ENCODE measurements at regions not wholly inside any gene's neighbourhood (a gene's known extent, or its start where the extent isn't known, plus 50 kb on each side); places are given as distances from the start of the nearest gene placed in this dataset.

GRCh38 chr4:83862471-83862870, 326.6 kb downstream of the GPAT3 start:
- H4K20me1 ChIP-seq (replicated peaks; ENCODE audit: insufficient read depth) = no peaks in the 10 kb centered on the region
- Mint-ChIP-seq H3K4me3 (no peak overlapping the region), H3K27ac (no peak overlapping the region), H3K9me3 (no peaks in the 10 kb centered on the region), H3K36me3 (ENCODE audit: low read depth) (no peaks in the 10 kb centered on the region), H3K4me1 (peaks cover 23% of the 10 kb centered on the region; the same call in 2 of the 3 replicates), H3K27me3 (ENCODE audit: insufficient read depth, low read depth, poor library complexity) (no peaks in the 10 kb centered on the region)
- H3F3A ChIP-seq (replicated peaks; ENCODE audit: low read depth) = no peaks in the 10 kb centered on the region
- H3K9me2 ChIP-seq (ENCODE audit: insufficient read depth) = no peaks in the 10 kb centered on the region
- no peaks in the 10 kb centered on the region for H3K79me2 ChIP-seq (replicated peaks; ENCODE audit: insufficient read depth)
- no peaks in the 10 kb centered on the region for H3K27me3 ChIP-seq (ENCODE audit: insufficient read depth)
- H3K27ac ChIP-seq (ENCODE audit: low read depth) = no peak overlapping the region
- no peaks in the 10 kb centered on the region for H3K36me3 ChIP-seq (ENCODE audit: insufficient read depth)
- no peak overlapping the region for H2AFZ ChIP-seq
- TF ChIP-seq, protein P1, sequence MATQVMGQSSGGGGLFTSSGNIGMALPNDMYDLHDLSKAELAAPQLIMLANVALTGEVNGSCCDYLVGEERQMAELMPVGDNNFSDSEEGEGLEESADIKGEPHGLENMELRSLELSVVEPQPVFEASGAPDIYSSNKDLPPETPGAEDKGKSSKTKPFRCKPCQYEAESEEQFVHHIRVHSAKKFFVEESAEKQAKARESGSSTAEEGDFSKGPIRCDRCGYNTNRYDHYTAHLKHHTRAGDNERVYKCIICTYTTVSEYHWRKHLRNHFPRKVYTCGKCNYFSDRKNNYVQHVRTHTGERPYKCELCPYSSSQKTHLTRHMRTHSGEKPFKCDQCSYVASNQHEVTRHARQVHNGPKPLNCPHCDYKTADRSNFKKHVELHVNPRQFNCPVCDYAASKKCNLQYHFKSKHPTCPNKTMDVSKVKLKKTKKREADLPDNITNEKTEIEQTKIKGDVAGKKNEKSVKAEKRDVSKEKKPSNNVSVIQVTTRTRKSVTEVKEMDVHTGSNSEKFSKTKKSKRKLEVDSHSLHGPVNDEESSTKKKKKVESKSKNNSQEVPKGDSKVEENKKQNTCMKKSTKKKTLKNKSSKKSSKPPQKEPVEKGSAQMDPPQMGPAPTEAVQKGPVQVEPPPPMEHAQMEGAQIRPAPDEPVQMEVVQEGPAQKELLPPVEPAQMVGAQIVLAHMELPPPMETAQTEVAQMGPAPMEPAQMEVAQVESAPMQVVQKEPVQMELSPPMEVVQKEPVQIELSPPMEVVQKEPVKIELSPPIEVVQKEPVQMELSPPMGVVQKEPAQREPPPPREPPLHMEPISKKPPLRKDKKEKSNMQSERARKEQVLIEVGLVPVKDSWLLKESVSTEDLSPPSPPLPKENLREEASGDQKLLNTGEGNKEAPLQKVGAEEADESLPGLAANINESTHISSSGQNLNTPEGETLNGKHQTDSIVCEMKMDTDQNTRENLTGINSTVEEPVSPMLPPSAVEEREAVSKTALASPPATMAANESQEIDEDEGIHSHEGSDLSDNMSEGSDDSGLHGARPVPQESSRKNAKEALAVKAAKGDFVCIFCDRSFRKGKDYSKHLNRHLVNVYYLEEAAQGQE (IDR thresholded peaks at IDR 0.05; ENCODE audit: unreplicated experiment) = no peak
- no peak for TF ChIP-seq EZH2 (IDR thresholded peaks at IDR 0.05; ENCODE audit: low read depth, unreplicated experiment)
- TF ChIP-seq JUNB (IDR thresholded peaks at IDR 0.05; ENCODE audit: unreplicated experiment) = no peak
- no peak for TF ChIP-seq EZH2phosphoT487 (IDR thresholded peaks at IDR 0.05; ENCODE audit: unreplicated experiment)
- TF ChIP-seq NANOG (IDR thresholded peaks at IDR 0.05; ENCODE audit: borderline replicate concordance) = no peak
- no peak for TF ChIP-seq CREB1 (CRISPR knock-in tag; IDR thresholded peaks at IDR 0.05; ENCODE audit: low read depth)
- TF ChIP-seq ZNF462 (CRISPR knock-in tag; IDR thresholded peaks at IDR 0.05) = no peak
- no peak for TF ChIP-seq ZNF331 (CRISPR knock-in tag; IDR thresholded peaks at IDR 0.05; ENCODE audit: low read depth)
- TF ChIP-seq, protein P2, sequence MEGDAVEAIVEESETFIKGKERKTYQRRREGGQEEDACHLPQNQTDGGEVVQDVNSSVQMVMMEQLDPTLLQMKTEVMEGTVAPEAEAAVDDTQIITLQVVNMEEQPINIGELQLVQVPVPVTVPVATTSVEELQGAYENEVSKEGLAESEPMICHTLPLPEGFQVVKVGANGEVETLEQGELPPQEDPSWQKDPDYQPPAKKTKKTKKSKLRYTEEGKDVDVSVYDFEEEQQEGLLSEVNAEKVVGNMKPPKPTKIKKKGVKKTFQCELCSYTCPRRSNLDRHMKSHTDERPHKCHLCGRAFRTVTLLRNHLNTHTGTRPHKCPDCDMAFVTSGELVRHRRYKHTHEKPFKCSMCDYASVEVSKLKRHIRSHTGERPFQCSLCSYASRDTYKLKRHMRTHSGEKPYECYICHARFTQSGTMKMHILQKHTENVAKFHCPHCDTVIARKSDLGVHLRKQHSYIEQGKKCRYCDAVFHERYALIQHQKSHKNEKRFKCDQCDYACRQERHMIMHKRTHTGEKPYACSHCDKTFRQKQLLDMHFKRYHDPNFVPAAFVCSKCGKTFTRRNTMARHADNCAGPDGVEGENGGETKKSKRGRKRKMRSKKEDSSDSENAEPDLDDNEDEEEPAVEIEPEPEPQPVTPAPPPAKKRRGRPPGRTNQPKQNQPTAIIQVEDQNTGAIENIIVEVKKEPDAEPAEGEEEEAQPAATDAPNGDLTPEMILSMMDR (conservative IDR thresholded peaks at IDR 0.05; ENCODE audit: low read depth in 2 of 2) = no peak
- no peak for TF ChIP-seq STAT1 (IDR thresholded peaks at IDR 0.05; ENCODE audit: unreplicated experiment)
- no peak for TF ChIP-seq POLR2AphosphoS5 (IDR thresholded peaks at IDR 0.05; ENCODE audit: low read depth)
- no peak for TF ChIP-seq ZNF114 (CRISPR knock-in tag; IDR thresholded peaks at IDR 0.05)
- TF ChIP-seq, protein P3, sequence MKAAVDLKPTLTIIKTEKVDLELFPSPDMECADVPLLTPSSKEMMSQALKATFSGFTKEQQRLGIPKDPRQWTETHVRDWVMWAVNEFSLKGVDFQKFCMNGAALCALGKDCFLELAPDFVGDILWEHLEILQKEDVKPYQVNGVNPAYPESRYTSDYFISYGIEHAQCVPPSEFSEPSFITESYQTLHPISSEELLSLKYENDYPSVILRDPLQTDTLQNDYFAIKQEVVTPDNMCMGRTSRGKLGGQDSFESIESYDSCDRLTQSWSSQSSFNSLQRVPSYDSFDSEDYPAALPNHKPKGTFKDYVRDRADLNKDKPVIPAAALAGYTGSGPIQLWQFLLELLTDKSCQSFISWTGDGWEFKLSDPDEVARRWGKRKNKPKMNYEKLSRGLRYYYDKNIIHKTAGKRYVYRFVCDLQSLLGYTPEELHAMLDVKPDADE (IDR thresholded peaks at IDR 0.05) = no peak
- no peak overlapping the region for H3K4me2 ChIP-seq
- DNase-seq (ENCODE audit: low spot score) (no peak), ATAC-seq (no peak)
- H3K4me1 ChIP-seq (ENCODE audit: insufficient read depth) = peaks cover 26% of the 10 kb centered on the region
- no peak overlapping the region for H3K4me3 ChIP-seq

All from GM23338 (cell line).